GM03348 (cell line): ENCODE measurements at regions not wholly inside any gene's neighbourhood (a gene's known extent, or its start where the extent isn't known, plus 50 kb on each side); places are given as distances from the start of the nearest gene placed in this dataset.
"Not testable (repeated sequence)": the region's sequence is repeated elsewhere in the genome, so short reads cannot be mapped to it uniquely, and the experiment has no call there.

Experiments used
- DNase-seq: peaks from one replicate; pipeline ENCODE4 v3.0.0; 2012; ENCODE audit warnings: low spot score

GRCh38 chr10:65149878-65150277 is 1628.7 kb downstream of the REEP3 start:
- no peak for DNase-seq

- no peak for DNase-seq
Measured at GRCh38 chr10:65166272-65166671, 1645.1 kb downstream of the REEP3 start.

- no peak for DNase-seq
Measured at GRCh38 chr10:65172249-65172648, 1651.0 kb downstream of the REEP3 start.

GRCh38 chr10:65176994-65177393 is 1655.8 kb downstream of the REEP3 start:
- DNase-seq, result no peak

- no peak for DNase-seq
Measured at GRCh38 chr10:65183236-65183635, 1662.0 kb downstream of the REEP3 start.

GRCh38 chr10:65186668-65187067 is 1665.5 kb downstream of the REEP3 start:
- not testable (repeated sequence) for DNase-seq

GRCh38 chr10:65194126-65194525 is 1672.9 kb downstream of the REEP3 start:
- no peak for DNase-seq

GRCh38 chr10:65194555-65194954 is 1673.4 kb downstream of the REEP3 start:
- DNase-seq, result no peak

- no peak for DNase-seq
Measured at GRCh38 chr10:65196111-65196510, 1674.9 kb downstream of the REEP3 start.

- DNase-seq, result no peak
Measured at GRCh38 chr10:65197935-65198334, 1676.7 kb downstream of the REEP3 start.

GRCh38 chr10:65201491-65201890 is 1680.3 kb downstream of the REEP3 start:
- DNase-seq, result no peak

GRCh38 chr10:65204999-65205398 is 1683.8 kb downstream of the REEP3 start:
- DNase-seq, result no peak

GRCh38 chr10:65213170-65213569 is 1692.0 kb downstream of the REEP3 start:
- no peak for DNase-seq

- no peak for DNase-seq
Measured at GRCh38 chr10:65219444-65219843, 1698.2 kb downstream of the REEP3 start.

GRCh38 chr10:65231148-65231547 is 1694.7 kb upstream of the LRRTM3 start:
- DNase-seq, result no peak

- DNase-seq, result no peak
Measured at GRCh38 chr10:65234261-65234660, 1691.6 kb upstream of the LRRTM3 start.

- DNase-seq, result no peak
Measured at GRCh38 chr10:65235266-65235665, 1690.6 kb upstream of the LRRTM3 start.

- no peak for DNase-seq
Measured at GRCh38 chr10:65235846-65236245, 1690.0 kb upstream of the LRRTM3 start.

GRCh38 chr10:65265451-65265954 is 1660.3 kb upstream of the LRRTM3 start:
- DNase-seq, result no peak

GRCh38 chr10:65269551-65269950 is 1656.3 kb upstream of the LRRTM3 start:
- not testable (repeated sequence) for DNase-seq

- no peak for DNase-seq
Measured at GRCh38 chr10:65270969-65271368, 1654.9 kb upstream of the LRRTM3 start.

GRCh38 chr10:65273115-65273514 is 1652.7 kb upstream of the LRRTM3 start:
- DNase-seq, result no peak

GRCh38 chr10:65275296-65275695 is 1650.5 kb upstream of the LRRTM3 start:
- DNase-seq, result no peak

GRCh38 chr10:65284495-65285041 is 1641.3 kb upstream of the LRRTM3 start:
- DNase-seq, result no peak
